ENCODE measurements at regions not wholly inside any gene's neighbourhood (a gene's known extent, or its start where the extent isn't known, plus 50 kb on each side); places are given as distances from the start of the nearest gene placed in this dataset.

- H3K4me3 Mint-ChIP-seq, result no peak overlapping the region
- no peak overlapping the region for H3K27ac Mint-ChIP-seq
- no peaks in the 10 kb centered on the region for H3K4me1 Mint-ChIP-seq
- H3K9me3 ChIP-seq (ENCODE audit: control insufficient read depth, low read length, poor library complexity, severe bottlenecking), result no peaks in the 10 kb centered on the region
- no peaks in the 10 kb centered on the region for H3K27me3 Mint-ChIP-seq
- H3K36me3 Mint-ChIP-seq (ENCODE audit: low read depth), result no peaks in the 10 kb centered on the region
- ATAC-seq (no peak), DNase-seq (no peak)
These were observed 681.0 kb downstream of the DIPK2A start for GRCh38 chr3:144652573-144652972.

- no peaks in the 10 kb centered on the region for H3K36me3 Mint-ChIP-seq (ENCODE audit: low read depth)
- no peak overlapping the region for H3K27ac Mint-ChIP-seq
- H3K27me3 Mint-ChIP-seq, result no peaks in the 10 kb centered on the region
- no peak overlapping the region for H3K4me3 Mint-ChIP-seq
- DNase-seq (no peak), ATAC-seq (no peak)
- H3K4me1 Mint-ChIP-seq, result no peaks in the 10 kb centered on the region
- H3K9me3 ChIP-seq (ENCODE audit: control insufficient read depth, low read length, poor library complexity, severe bottlenecking), result no peaks in the 10 kb centered on the region
These were observed 683.8 kb downstream of the DIPK2A start for GRCh38 chr3:144655423-144655822.

DNA sequence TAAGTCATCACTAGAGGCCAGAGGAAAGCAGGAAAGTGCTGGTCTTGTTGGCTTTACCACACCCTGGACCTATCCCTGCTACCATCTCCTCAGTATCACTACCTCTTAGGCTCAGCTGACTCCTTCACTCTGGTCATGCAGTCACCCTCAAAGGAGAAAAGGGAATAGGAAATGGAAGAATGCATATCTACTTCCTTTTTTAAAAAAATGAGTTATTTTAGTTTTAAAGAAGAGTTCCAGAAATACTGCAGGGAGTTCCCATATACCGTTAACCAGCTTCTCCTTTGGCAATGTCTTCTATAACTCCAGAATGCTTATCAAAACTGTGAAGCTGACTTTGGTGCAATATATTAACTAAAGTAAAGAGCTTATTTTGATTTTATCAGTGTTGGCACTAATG lies 688.6 kb downstream of the DIPK2A start:
- DNase-seq (no peak), ATAC-seq (no peak)
- peaks cover 2% of the 10 kb centered on the region for H3K36me3 Mint-ChIP-seq (ENCODE audit: low read depth)
- no peak overlapping the region for H3K27ac Mint-ChIP-seq
- H3K27me3 Mint-ChIP-seq, result no peaks in the 10 kb centered on the region
- no peaks in the 10 kb centered on the region for H3K4me1 Mint-ChIP-seq
- H3K9me3 ChIP-seq (ENCODE audit: control insufficient read depth, low read length, poor library complexity, severe bottlenecking), result no peaks in the 10 kb centered on the region
- no peak overlapping the region for H3K4me3 Mint-ChIP-seq

GRCh38 chr3:144662729-144663128 lies 691.1 kb downstream of the DIPK2A start:
- H3K27me3 Mint-ChIP-seq, result no peaks in the 10 kb centered on the region
- ATAC-seq, result no peak
- H3K9me3 ChIP-seq (ENCODE audit: control insufficient read depth, low read length, poor library complexity, severe bottlenecking), result no peaks in the 10 kb centered on the region
- no peak overlapping the region for H3K27ac Mint-ChIP-seq
- no peak for DNase-seq
- H3K4me1 Mint-ChIP-seq, result no peaks in the 10 kb centered on the region
- H3K36me3 Mint-ChIP-seq (ENCODE audit: low read depth), result peaks cover 2% of the 10 kb centered on the region
- no peak overlapping the region for H3K4me3 Mint-ChIP-seq

DNA sequence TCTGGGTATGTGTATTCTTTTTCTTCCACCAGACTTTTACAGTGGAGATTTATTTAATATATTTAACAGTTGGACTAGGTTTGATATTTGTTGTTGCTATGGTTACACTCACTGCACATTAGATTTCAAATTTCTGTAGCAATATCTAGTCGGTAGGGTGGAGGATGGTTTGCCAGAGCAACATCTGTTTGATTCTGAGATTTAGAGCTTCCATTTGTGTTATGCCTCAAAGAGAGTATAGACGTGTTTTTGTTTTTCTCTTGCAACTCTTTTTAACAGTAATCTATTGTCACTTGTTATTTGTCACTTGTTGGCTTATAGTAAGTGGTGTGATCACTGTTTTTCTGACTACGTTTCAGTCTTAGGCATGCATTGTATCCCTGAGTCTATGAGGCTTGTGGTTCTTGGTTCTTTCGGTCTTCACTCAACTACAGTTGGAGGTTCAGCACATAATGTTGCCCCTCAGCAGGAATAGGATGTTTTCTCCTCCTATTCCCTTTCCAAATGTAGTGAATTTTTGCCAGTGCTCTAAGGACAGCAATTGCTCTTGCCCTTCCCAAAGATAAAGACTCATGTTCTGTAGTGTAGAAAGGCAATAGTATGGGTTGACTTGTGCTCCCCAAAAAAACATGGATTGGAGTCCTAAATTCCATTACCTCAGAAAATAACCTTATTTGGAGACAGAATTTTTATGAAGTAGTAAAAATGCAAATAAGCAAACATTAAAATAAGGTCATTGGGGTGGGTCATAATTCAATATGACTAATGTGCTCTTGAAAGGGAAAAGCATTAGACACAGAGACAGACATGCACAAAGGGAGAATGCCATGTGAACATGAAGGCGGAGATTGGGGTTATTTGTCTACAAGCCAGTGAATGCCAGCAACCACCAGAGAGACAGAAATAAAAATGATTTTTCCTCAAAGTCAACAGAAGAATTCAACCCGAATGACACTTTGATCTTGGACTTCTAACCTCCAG lies 692.1 kb downstream of the DIPK2A start:
- ATAC-seq, result no peak
- no peak overlapping the region for H3K27ac Mint-ChIP-seq
- peaks cover 2% of the 10 kb centered on the region for H3K36me3 Mint-ChIP-seq (ENCODE audit: low read depth)

GRCh38 chr3:144665567-144666053 lies 694.0 kb downstream of the DIPK2A start:
- Mint-ChIP-seq H3K4me1 (no peaks in the 10 kb centered on the region), H3K27me3 (no peaks in the 10 kb centered on the region), H3K36me3 (ENCODE audit: low read depth) (peaks cover 2% of the 10 kb centered on the region), H3K4me3 (no peak overlapping the region), H3K27ac (no peak overlapping the region)
- DNase-seq (no peak), ATAC-seq (no peak)
- no peaks in the 10 kb centered on the region for H3K9me3 ChIP-seq (ENCODE audit: control insufficient read depth, low read length, poor library complexity, severe bottlenecking)

More for the DNA sequence above, 692.1 kb downstream of the DIPK2A start:
- H3K27me3 Mint-ChIP-seq, result no peaks in the 10 kb centered on the region
- no peak overlapping the region for H3K4me3 Mint-ChIP-seq
- DNase-seq, result no peak
- H3K4me1 Mint-ChIP-seq, result no peaks in the 10 kb centered on the region
- no peaks in the 10 kb centered on the region for H3K9me3 ChIP-seq (ENCODE audit: control insufficient read depth, low read length, poor library complexity, severe bottlenecking)

DNA sequence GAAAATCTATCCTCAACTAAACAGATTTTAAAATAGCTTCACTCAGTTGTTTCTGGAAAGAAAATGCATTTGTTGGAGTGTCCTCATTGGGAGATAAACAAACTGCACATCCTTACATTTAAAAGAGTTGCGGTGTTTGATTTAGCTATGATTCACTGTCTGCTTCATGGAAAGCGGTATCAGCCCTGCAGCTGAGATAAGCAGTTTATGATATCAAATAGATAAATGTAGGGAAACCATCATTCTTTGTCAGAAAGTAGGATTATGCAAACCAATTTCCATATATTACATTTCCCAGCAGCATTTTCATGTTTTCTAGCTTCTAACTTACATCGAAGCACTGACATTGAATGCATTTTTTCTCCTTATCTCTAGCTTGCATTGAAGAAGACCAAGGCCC lies 698.9 kb downstream of the DIPK2A start:
- H3K27ac Mint-ChIP-seq, result no peak overlapping the region
- H3K4me1 Mint-ChIP-seq, result no peaks in the 10 kb centered on the region
- H3K27me3 Mint-ChIP-seq, result no peaks in the 10 kb centered on the region
- ATAC-seq (no peak), DNase-seq (no peak)
- H3K9me3 ChIP-seq (ENCODE audit: control insufficient read depth, low read length, poor library complexity, severe bottlenecking), result no peaks in the 10 kb centered on the region
- H3K36me3 Mint-ChIP-seq (ENCODE audit: low read depth), result no peaks in the 10 kb centered on the region
- no peak overlapping the region for H3K4me3 Mint-ChIP-seq

DNA sequence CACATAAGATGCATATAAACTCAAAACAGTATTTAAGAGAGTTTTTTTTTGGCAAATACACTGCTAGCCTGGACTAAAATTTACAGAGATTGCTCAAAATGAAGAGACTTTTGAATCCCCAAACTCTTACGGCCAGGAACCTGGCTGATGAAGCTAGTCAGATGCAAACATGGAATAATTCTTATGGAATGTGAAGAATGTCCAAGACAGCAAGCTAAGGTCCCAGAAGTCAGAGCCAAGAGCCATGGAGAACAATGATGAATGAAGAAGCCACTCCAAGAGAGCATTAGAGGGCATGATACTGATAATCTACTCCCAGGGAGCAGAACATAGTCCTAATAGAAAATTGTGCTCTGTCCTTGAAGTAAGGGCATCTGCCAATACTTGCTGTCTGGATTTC lies 705.5 kb downstream of the DIPK2A start:
- Mint-ChIP-seq H3K4me3 (no peak overlapping the region), H3K4me1 (no peaks in the 10 kb centered on the region), H3K27me3 (no peaks in the 10 kb centered on the region), H3K36me3 (ENCODE audit: low read depth) (no peaks in the 10 kb centered on the region), H3K27ac (no peak overlapping the region)
- ATAC-seq (no peak), DNase-seq (no peak)
- no peaks in the 10 kb centered on the region for H3K9me3 ChIP-seq (ENCODE audit: control insufficient read depth, low read length, poor library complexity, severe bottlenecking)

DNA sequence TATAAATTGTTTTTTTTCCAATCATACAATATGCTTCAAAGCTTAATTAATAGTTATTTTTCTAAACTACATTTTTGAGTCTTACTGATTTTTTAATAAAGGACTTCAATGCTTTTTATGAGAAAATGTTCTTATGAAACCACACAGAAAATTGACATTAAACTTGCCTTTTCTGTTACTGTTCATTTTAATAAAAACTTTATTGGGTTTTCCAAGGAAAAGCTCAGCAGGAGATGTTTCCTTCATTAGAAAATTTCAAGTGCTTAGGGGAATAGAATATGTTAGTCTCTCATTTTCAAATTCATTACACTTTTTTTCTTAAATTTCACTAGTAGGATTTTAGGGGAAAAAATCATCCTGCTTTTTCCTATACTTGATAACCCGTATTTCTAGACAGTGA lies 711.4 kb downstream of the DIPK2A start:
- no peaks in the 10 kb centered on the region for H3K36me3 Mint-ChIP-seq (ENCODE audit: low read depth)
- H3K27me3 Mint-ChIP-seq, result no peaks in the 10 kb centered on the region
- ATAC-seq (no peak), DNase-seq (no peak)
- no peak overlapping the region for H3K27ac Mint-ChIP-seq
- H3K4me3 Mint-ChIP-seq, result no peak overlapping the region
- H3K4me1 Mint-ChIP-seq, result no peaks in the 10 kb centered on the region
- H3K9me3 ChIP-seq (ENCODE audit: control insufficient read depth, low read length, poor library complexity, severe bottlenecking), result no peaks in the 10 kb centered on the region

DNA sequence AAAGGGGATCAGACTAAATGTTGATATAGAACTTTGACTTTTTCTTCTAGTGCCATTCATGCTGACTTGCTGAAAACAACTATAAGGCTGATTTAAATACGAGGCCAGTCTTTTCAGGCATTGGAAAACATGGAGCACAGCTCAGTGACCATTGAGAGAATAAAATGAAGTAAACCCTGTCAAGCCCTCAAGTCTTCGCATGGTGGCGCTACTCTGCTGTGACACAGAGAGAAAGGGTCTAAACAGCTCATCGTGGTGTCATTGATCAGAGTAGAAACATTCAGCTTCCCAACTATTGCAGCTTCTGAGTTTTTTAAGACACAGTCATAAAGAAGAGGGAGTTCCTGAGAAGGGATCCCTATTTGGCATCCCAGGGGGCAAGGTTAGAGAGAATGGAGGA lies 716.2 kb downstream of the DIPK2A start:
- ATAC-seq, result no peak
- Mint-ChIP-seq H3K4me3 (no peak overlapping the region), H3K27ac (no peak overlapping the region), H3K4me1 (no peaks in the 10 kb centered on the region), H3K27me3 (no peaks in the 10 kb centered on the region), H3K36me3 (ENCODE audit: low read depth) (no peaks in the 10 kb centered on the region)
- no peaks in the 10 kb centered on the region for H3K9me3 ChIP-seq (ENCODE audit: control insufficient read depth, low read length, poor library complexity, severe bottlenecking)
- no peak for DNase-seq

- Mint-ChIP-seq H3K4me1 (no peaks in the 10 kb centered on the region), H3K4me3 (no peak overlapping the region), H3K27me3 (no peaks in the 10 kb centered on the region), H3K36me3 (ENCODE audit: low read depth) (no peaks in the 10 kb centered on the region), H3K27ac (no peak overlapping the region)
- DNase-seq (no peak), ATAC-seq (no peak)
- H3K9me3 ChIP-seq (ENCODE audit: control insufficient read depth, low read length, poor library complexity, severe bottlenecking), result no peaks in the 10 kb centered on the region
These were observed 720.9 kb downstream of the DIPK2A start for GRCh38 chr3:144692488-144692887.

DNA sequence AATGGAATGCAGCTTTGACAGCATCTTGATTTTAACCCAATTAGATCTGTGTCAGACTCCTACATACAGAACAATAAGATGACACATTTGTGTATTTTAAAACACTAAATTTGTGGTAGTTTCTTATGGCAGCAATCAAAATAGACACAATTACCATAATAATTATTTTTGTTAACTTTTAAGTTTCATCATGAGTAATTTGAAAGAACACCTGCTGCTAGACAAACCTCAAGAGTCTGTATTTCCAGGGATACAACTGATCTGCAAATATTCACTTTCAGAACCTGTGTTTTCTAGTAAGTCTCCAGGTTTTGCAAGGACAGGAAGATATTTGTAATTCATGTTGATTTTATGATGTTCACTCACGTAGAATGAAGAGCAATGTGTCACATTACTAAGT lies 736.8 kb downstream of the DIPK2A start:
- Mint-ChIP-seq H3K27ac (no peak overlapping the region), H3K36me3 (ENCODE audit: low read depth) (no peaks in the 10 kb centered on the region)
- ATAC-seq, result no peak

DNA sequence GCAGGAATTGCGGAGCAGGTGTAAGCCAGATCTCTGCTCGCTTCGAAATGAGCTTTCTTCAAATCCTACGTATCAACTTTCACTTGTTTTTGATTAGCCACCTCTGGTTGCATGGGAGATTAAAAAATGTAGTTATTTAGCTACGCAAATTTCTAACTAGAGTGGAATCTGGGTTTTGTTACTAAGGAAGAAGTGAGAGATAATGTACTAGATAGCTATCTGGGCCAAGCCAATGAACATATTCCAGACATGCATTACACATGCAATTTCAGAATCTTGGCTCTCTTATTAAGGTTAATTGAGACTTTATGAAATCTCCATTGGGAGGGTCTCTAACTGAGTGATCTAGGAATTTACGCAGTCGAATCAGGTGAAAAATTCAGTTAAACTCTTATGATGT lies 765.7 kb downstream of the DIPK2A start:
- no peak for ATAC-seq
- no peak overlapping the region for H3K27ac Mint-ChIP-seq
- no peak overlapping the region for H3K4me3 Mint-ChIP-seq
- no peaks in the 10 kb centered on the region for H3K4me1 Mint-ChIP-seq
- DNase-seq, result no peak
- no peaks in the 10 kb centered on the region for H3K9me3 ChIP-seq (ENCODE audit: control insufficient read depth, low read length, poor library complexity, severe bottlenecking)
- no peaks in the 10 kb centered on the region for H3K27me3 Mint-ChIP-seq
- no peaks in the 10 kb centered on the region for H3K36me3 Mint-ChIP-seq (ENCODE audit: low read depth)

More for the DNA sequence above, 736.8 kb downstream of the DIPK2A start:
- Mint-ChIP-seq H3K4me1 (no peaks in the 10 kb centered on the region), H3K4me3 (no peak overlapping the region), H3K27me3 (no peaks in the 10 kb centered on the region)
- no peak for DNase-seq
- H3K9me3 ChIP-seq (ENCODE audit: control insufficient read depth, low read length, poor library complexity, severe bottlenecking), result no peaks in the 10 kb centered on the region

- no peaks in the 10 kb centered on the region for H3K9me3 ChIP-seq (ENCODE audit: control insufficient read depth, low read length, poor library complexity, severe bottlenecking)
- Mint-ChIP-seq H3K27ac (no peak overlapping the region), H3K27me3 (no peaks in the 10 kb centered on the region), H3K4me3 (no peak overlapping the region), H3K36me3 (ENCODE audit: low read depth) (no peaks in the 10 kb centered on the region), H3K4me1 (no peaks in the 10 kb centered on the region)
- ATAC-seq, result no peak
- no peak for DNase-seq
These were observed 771.6 kb downstream of the DIPK2A start for GRCh38 chr3:144743225-144743668.

All from T-helper 17 cell (primary cell).